Loucy (cell line): ENCODE measurements at regions not wholly inside any gene's neighbourhood (a gene's known extent, or its start where the extent isn't known, plus 50 kb on each side); places are given as distances from the start of the nearest gene placed in this dataset.

ENCODE experiments used
- CTCF ChIP-seq: fragments of 200-600 bp; sonication (generic); conservative IDR thresholded peaks from 2 replicates; pipeline ENCODE4 v1.5.1; 2014; ENCODE audit warnings: mild to moderate bottlenecking, antibody characterized with exemption, low read length
- EZH2phosphoT487 ChIP-seq: fragments of 200-600 bp; IDR thresholded peaks from 2 replicates; pipeline ENCODE4 v1.6.1; 2018; ENCODE audit warnings: antibody characterized with exemption, mild to moderate bottlenecking, moderate library complexity, borderline replicate concordance

DNA sequence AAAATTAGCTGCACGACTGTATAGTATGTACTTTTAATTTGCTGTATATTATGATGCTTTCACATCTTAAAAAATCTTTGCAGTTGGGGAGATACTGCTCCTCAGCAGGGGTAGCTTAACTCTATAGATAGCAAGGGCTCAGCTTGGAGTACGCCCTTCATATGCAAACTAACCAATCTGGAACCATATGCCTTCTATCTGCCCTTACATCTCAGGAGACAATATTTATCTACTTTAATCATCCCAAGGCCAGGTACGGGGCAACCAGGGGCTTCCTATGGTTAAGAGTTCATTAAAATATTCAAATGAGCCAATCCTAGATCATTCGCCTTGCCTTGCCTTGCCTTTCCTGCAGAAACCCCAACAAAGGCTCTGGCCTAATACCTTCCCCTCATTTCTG lies 204.1 kb upstream of the ZBTB20 start:
- TF ChIP-seq CTCF (no peak), EZH2phosphoT487 (no peak)
